NCI-H526 treated with DMSO at 0.1 percent for 48 hours (cell line): ENCODE measurements at regions not wholly inside any gene's neighbourhood (a gene's known extent, or its start where the extent isn't known, plus 50 kb on each side); places are given as distances from the start of the nearest gene placed in this dataset.
A peak's percentile ranks its signal among the peaks of the same experiment; 100 is the strongest.

ENCODE experiments used
- DNase-seq: peaks from one replicate; lab custom pipeline; 2025; lab: John Stamatoyannopoulos, UW

- DNase-seq: no peak
Measured at GRCh38 chr6:6840831-6841291, 252.3 kb downstream of the LY86 start.

DNA sequence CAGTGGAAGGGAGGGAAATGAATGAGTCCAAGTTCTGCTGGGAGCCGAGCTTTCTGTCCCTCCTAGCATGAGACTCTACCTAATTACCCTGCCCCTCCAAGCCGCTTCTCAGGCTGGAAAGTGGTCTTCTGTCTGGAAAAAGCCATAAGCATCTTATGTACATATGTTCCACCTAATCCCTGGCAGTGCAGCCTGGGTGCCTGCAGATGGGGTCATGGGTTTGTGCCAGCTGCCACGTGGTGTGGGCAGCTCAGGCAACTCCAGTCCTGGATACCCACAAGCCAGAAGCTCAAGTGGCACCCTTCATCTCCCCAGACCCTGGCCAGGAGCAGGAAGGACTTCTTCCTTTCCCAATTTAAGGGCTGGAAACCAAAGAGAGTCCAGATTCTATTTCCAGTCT, 253.1 kb downstream of the LY86 start:
- no peak for DNase-seq

GRCh38 chr6:6842291-6842690, 253.8 kb downstream of the LY86 start:
- no peak for DNase-seq

- no peak for DNase-seq
Measured at GRCh38 chr6:6843057-6843627, 254.6 kb downstream of the LY86 start.

DNA sequence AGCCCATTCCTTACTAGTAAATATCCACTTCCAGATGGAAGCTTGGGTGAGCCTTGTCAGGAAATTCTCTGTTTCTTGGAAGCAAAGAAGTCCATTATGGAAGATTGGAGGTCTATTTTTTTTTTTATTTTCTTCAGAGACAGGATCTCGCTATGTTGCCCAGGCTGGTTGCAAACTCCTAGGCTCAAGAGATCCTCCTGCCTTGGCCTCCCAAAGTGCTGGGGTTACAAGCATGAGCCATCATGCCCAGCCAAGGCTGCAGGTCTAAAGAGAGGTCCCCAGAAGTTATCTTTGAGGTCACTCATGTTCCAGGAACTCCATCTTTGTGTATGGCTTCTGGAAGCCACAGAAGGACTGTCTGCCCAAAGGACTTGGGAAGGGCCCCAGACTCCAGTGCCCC, 255.3 kb downstream of the LY86 start:
- DNase-seq: no peak

- no peak for DNase-seq
Measured at GRCh38 chr6:6844530-6844929, 256.0 kb downstream of the LY86 start.

- DNase-seq: no peak
Measured at GRCh38 chr6:6845603-6846002, 257.1 kb downstream of the LY86 start.

- no peak for DNase-seq
Measured at GRCh38 chr6:6847591-6847990, 259.1 kb downstream of the LY86 start.

GRCh38 chr6:6851059-6851948, 256.5 kb upstream of the RREB1 start:
- DNase-seq: no peak

DNA sequence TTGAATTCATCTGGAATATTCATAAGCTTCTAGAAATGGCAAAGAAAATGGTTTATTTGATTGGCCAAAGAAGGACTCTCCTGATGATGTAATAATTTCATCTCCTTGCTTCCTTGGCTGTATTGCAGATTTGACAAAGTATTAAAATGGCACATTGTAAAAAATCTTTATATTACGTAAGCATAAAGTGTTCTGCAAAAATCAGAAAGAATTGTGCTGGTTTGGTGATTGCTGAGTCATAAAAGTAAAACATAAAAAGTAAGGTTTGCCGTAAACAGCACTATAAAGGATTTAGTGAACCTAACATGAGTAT, 255.9 kb upstream of the RREB1 start:
- DNase-seq: no peak

- no peak for DNase-seq
Measured at GRCh38 chr6:6856538-6857523, 250.9 kb upstream of the RREB1 start.

- no peak for DNase-seq
Measured at GRCh38 chr6:6857528-6857927, 250.2 kb upstream of the RREB1 start.

GRCh38 chr6:6858533-6858982, 249.2 kb upstream of the RREB1 start:
- no peak for DNase-seq

DNA sequence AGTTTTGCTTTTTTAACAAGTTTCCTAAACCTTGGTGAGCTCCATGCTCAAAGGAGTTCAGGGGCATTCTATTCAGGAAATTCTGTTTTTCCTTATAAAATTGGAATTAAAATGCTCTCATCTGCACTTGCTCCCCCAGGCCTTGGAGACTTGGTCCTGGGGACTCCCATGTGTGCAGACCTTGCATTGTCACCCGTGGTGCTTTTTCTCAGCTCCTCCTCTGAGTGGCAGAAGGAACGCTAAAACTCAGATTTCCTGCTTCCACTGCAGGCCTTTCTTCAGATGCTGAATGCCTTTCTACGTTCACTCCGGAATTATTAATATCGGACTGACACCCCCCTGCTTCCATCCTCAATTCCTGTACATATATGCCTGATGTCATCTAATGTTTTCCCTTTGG, 248.7 kb upstream of the RREB1 start:
- no peak for DNase-seq

GRCh38 chr6:6859722-6860121, 248.0 kb upstream of the RREB1 start:
- no peak for DNase-seq

GRCh38 chr6:6860863-6861262, 246.9 kb upstream of the RREB1 start:
- no peak for DNase-seq

DNA sequence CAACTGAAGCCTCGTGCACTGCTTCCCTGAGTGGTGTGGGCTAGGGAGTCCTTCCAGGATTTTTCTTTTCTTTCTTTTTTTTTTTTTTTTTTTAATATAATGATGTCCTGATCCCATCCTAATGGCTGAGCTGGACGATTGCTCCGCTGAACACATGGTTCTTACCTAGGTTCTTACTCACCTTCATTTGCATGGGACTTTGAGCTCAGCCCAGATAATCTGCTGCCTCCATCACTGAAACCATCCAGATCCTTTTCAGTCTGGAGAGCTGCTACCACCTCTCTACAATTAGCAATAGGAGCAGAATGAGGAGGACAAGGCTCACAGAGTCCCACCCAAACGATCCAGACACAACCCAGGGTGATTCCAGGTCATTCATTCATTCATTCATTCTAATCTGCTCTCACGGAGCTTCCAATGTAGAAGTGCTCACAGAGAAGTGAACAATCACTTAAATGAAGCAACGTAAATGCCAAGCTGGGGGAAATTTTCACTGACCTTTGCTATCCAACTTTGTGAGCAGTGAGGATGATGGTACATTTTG, 246.3 kb upstream of the RREB1 start:
- peak; percentile 14 for DNase-seq

GRCh38 chr6:6861995-6862394, 245.8 kb upstream of the RREB1 start:
- no peak for DNase-seq

DNA sequence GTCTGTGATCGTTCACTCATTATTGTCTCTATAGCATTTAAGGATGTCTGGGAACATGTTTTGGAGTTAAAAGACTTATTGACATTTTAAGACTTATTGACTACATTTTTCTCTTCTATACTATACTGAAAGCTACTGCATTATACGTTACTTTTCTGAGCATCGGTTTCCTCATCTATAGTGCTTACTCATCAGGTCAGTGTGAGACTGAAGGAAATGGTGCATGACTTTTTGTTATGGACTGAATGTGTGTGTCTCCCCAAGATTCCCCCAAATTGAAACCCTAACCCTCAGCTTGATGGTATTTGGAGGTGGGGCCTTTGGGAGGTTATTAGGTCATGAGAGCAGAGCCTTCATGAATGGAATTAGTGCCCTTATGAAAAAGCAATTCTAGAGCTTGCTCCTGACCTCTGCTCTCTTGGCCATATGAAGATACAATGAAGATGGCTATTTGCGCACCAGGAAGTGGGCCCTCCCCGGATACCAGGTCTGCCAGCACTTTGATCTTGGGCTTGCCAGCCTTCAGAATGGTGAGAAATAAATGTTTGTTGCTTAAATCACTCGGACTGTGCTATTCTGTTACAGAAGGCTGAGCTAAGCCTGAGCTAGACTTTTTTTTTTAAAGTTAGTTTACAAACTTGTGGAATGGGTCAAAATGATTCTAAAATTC, 243.7 kb upstream of the RREB1 start:
- DNase-seq: no peak

GRCh38 chr6:6865611-6866010, 242.2 kb upstream of the RREB1 start:
- DNase-seq: no peak

DNA sequence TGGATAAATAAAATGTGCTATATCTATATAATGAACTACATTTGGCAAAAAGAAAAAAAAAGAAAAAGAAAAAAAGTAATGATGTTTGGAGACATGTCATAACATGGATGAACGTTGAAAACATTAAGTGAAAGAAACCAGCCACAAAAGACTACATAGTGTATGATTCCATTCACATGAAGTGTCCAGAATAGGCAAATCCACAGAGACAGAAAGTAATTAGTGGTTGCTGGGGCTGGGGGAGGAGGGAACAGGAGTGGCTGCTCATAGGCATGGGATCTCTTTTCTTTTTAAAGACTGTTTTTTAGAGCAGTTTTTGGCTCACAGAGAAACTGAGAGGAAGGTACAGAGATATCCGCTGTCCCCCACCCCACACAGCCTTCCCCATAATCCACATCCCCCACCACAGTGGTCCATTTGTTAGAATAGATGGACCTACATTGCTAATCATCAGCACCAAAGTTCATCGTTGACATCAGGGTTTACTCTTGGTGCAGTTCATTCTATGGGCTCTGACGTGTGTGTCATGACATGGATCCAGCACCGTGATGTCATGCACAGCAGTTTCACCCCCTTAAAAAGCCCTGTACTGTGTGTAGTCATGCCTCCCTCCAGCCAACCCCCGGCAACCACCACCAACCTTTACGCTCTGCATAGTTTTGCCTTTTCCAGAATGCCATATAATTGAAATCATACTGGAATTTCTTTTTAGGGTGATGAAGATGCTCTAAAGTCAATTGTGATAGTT, 240.9 kb upstream of the RREB1 start:
- DNase-seq: no peak
